ENCODE measurements at regions not wholly inside any gene's neighbourhood (a gene's known extent, or its start where the extent isn't known, plus 50 kb on each side); places are given as distances from the start of the nearest gene placed in this dataset.

GRCh38 chr17:36731811-36732210 lies 130.4 kb downstream of the MRM1 start:
- TF ChIP-seq ZBTB48 (tag by site-specific recombination; IDR thresholded peaks at IDR 0.05) (no peak), TCF7L2 (IDR thresholded peaks at IDR 0.05; ENCODE audit: borderline replicate concordance, low read depth, low read length) (no peak), CTCF (tag by site-specific recombination; IDR thresholded peaks at IDR 0.05) (no peak), SP2 (tag by site-specific recombination; IDR thresholded peaks at IDR 0.05) (no peak), ZNF768 (tag by site-specific recombination; IDR thresholded peaks at IDR 0.05) (no peak), ZNF354C (tag by site-specific recombination; IDR thresholded peaks at IDR 0.05; ENCODE audit: borderline replicate concordance, low read depth) (no peak), BCL11A (tag by site-specific recombination; IDR thresholded peaks at IDR 0.05; ENCODE audit: low read depth) (no peak), REST (tag by site-specific recombination; IDR thresholded peaks at IDR 0.05) (no peak)

All from HEK293 (cell line).